Mesendoderm (in vitro differentiated cells): ENCODE measurements at regions not wholly inside any gene's neighbourhood (a gene's known extent, or its start where the extent isn't known, plus 50 kb on each side); places are given as distances from the start of the nearest gene placed in this dataset.

ENCODE experiments used
- DNase-seq: peaks from one replicate; pipeline ENCODE4 v3.0.0; 2013
- H2AK5ac ChIP-seq: 2 replicates; pipeline ENCODE4 v1.6.1; 2013; ENCODE audit warnings: low read length, inconsistent platforms
- H2BK120ac ChIP-seq: 2 replicates; pipeline ENCODE4 v1.6.1; 2013; ENCODE audit warnings: low read depth, mild to moderate bottlenecking, low read length, moderate library complexity, mixed read lengths
- H2BK15ac ChIP-seq: replicated peaks from 2 replicates; pipeline ENCODE4 v1.6.1; 2013; ENCODE audit warnings: low read depth, mild to moderate bottlenecking, moderate library complexity
- H2BK5ac ChIP-seq: 2 replicates; pipeline ENCODE4 v1.6.1; 2013; ENCODE audit warnings: low read length, inconsistent platforms
- H3K18ac ChIP-seq: 2 replicates; pipeline ENCODE4 v1.6.1; 2013; ENCODE audit warnings: mild to moderate bottlenecking, low read length, mixed read lengths
- H3K23ac ChIP-seq: one replicate; pipeline ENCODE4 v1.6.1; 2013; ENCODE audit warnings: low read length
- H3K27ac ChIP-seq: 2 replicates; pipeline ENCODE4 v1.5.1; 2013; ENCODE audit warnings: low read depth, mild to moderate bottlenecking, inconsistent platforms, low read length, moderate library complexity
- H3K27me3 ChIP-seq: 2 replicates; pipeline ENCODE4 v1.6.1; 2013; ENCODE audit warnings: low read length, control low read depth, mild to moderate bottlenecking, inconsistent platforms; ENCODE audit not compliant: insufficient read depth, poor library complexity
- H3K36me3 ChIP-seq: 2 replicates; pipeline ENCODE4 v1.6.1; 2013; ENCODE audit warnings: low read length, inconsistent platforms; ENCODE audit not compliant: control insufficient read depth, insufficient read depth
- H3K4ac ChIP-seq: one replicate; pipeline ENCODE4 v1.6.1; 2013; ENCODE audit warnings: low read depth, mild to moderate bottlenecking, low read length, moderate library complexity
- H3K4me1 ChIP-seq: 2 replicates; pipeline ENCODE4 v1.6.1; 2013; ENCODE audit warnings: low read depth, low read length, inconsistent platforms; ENCODE audit not compliant: control insufficient read depth
- H3K4me2 ChIP-seq: 2 replicates; pipeline ENCODE4 v1.6.1; 2013; ENCODE audit warnings: low read length
- H3K4me3 ChIP-seq: 2 replicates; pipeline ENCODE4 v1.5.1; 2013; ENCODE audit warnings: mild to moderate bottlenecking, low read length
- H3K56ac ChIP-seq: one replicate; pipeline ENCODE4 v1.6.1; 2013; ENCODE audit warnings: low read length
- H3K79me1 ChIP-seq: 2 replicates; pipeline ENCODE4 v1.6.1; 2013; ENCODE audit warnings: low read length, inconsistent platforms
- H3K79me2 ChIP-seq: 2 replicates; pipeline ENCODE4 v1.6.1; 2013; ENCODE audit warnings: mild to moderate bottlenecking, low read length; ENCODE audit not compliant: control insufficient read depth, insufficient read depth
- H3K9ac ChIP-seq: 2 replicates; pipeline ENCODE4 v1.6.1; 2013; ENCODE audit warnings: low read length, inconsistent platforms
- H4K5ac ChIP-seq: one replicate; pipeline ENCODE4 v1.6.1; 2013; ENCODE audit warnings: low read length
- H4K8ac ChIP-seq: one replicate; pipeline ENCODE4 v1.6.1; 2013; ENCODE audit warnings: low read depth, mild to moderate bottlenecking, control low read depth, low read length, moderate library complexity
- WGBS: extraction: QIAGEN DNeasy Blood & Tissue Kit; methylation state at CpG from one replicate; pipeline ENCODE4 v1.1.7; 2013; ENCODE audit warnings: low lambda C conversion rate, missing lambda C conversion rate; ENCODE audit not compliant: insufficient coverage; ENCODE audit errors: extremely low coverage; 5-methylcytosine and 5-hydroxymethylcytosine counted together

DNA sequence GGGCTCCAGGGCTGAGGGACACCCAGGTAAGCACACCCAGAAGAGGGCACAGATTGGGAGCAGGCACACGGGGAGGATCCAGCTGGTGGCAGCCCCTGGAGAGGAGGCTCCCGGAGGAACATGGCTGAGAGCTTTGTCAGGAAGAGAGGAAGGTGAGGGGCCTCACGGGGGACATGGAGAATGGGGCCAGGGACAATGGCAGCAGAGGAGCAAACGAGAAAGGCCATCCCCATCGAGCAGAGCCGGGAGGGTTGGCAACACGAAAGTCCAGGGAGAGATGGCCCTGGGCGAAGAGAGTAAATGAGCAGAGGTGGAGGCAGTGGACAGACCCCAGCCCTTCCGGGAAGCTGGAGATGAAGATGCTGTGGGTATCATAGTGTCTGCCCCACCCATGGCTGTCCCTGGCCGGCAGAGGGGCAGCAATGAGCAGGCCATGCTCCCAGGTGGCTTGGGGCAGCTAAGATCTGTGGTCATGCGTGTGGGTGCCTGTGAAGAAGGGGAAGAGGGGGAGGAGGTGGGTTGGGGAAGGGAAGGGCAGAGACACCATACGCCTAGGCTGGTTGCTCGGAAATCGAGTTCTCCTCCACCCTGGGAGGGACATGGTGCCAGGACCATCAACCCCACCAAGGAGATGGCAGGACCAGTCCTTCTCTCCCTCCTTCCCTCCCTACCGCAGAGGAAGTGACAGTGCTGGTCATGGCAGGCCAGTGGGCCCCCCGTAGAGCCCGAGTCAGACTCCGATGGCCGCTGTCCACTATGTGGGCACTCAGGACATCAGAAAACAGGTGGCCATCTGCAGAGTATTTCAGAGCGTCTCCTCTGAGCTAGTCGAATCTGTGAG, 191.7 kb downstream of the NDUFA10 start:
- Histone ChIP-seq H3K27ac (no peak overlapping the region), H4K8ac (no peak overlapping the region), H3K79me1 (no peaks in the 10 kb centered on the region), H3K18ac (no peak overlapping the region), H2BK5ac (no peak overlapping the region), H3K4me1 (no peaks in the 10 kb centered on the region), H3K9ac (no peak overlapping the region), H3K23ac (no peak overlapping the region), H3K4me2 (no peak overlapping the region), H3K36me3 (no peaks in the 10 kb centered on the region), H2AK5ac (no peak overlapping the region), H2BK120ac (no peak overlapping the region), H2BK15ac (no peak overlapping the region), H4K5ac (no peak overlapping the region), H3K79me2 (no peaks in the 10 kb centered on the region), H3K4ac (no peak overlapping the region), H3K56ac (no peak overlapping the region), H3K4me3 (no peak overlapping the region), H3K27me3 (no peaks in the 10 kb centered on the region)
- DNase-seq: no peak
- no CpG with 5 or more reads among the region's 21 CpGs for WGBS

DNA sequence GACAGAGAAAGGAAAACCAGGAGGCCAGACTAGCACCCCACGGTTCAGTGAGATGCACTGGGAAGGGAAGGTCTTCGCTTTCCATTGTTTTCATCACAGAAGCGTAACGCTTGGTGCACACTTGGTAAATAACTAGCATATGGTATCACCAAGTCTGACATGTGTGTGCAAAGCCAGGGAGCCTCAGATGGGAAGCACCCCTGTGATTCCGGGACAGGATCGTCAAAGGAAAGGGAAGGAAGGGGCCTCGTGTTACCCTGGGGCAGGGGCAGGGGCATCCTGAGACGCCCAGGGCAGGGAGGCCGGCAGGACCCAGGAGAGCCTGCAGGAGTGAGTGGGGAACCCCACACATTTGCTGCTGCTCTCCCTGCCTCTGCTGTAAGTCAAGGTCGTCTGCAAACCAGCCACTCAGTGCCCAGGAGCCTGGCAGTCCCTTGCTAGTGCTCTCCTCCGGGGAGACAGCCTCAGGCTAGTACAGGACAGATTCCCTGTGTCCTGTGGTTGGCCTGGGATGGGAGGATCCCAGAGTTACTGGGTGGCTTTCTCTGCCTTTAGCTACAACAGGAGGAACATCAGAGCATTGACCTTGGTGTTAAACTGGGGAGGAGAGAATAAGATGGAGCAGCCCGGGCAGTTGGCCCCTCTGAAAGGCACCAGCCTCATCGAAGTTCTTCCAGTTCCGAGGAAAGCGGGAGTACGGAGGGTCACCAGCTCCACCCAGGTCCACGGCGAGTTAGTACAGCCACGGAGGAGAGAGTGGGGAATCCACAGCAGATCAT, 192.5 kb downstream of the NDUFA10 start:
- Histone ChIP-seq H3K18ac (no peak overlapping the region), H3K36me3 (no peaks in the 10 kb centered on the region), H2BK15ac (no peak overlapping the region), H4K5ac (no peak overlapping the region), H3K9ac (no peak overlapping the region), H3K4ac (no peak overlapping the region), H3K79me2 (no peaks in the 10 kb centered on the region), H3K27me3 (no peaks in the 10 kb centered on the region), H3K23ac (no peak overlapping the region), H3K4me1 (no peaks in the 10 kb centered on the region), H3K27ac (no peak overlapping the region), H2AK5ac (no peak overlapping the region), H3K79me1 (no peaks in the 10 kb centered on the region), H2BK5ac (no peak overlapping the region), H4K8ac (no peak overlapping the region), H2BK120ac (no peak overlapping the region), H3K4me3 (no peak overlapping the region), H3K56ac (no peak overlapping the region), H3K4me2 (no peak overlapping the region)
- DNase-seq: no peak
- WGBS: no CpG with 5 or more reads among the region's 19 CpGs

DNA sequence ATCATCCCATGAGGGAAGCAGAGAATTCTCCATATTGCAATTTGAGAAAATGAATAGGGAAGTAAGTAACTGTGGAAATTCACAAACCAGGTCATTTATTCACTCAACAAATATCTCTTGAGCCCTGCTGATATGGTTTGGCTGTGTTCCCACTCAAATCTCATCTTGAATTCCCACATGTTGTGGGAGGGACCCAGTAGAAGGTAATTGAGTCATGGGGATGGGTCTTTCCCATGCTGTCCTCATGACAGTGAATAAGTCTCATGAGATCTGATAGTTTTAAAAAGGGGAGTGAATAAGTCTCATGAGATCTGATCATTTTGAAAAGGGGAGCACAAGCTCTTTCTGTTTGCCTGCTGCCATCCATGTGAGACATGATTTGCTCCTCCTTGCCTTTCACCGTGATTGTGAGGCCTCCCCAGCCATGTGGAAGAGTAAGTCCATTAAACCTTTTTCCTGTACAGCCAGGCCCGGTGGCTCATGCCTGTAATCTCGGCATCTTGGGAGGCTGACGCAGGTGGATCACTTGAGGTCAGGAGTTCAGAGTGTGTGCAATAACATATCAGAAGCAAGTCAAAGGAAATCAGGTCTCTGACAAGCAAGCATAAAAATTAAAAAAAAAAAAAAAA, 193.2 kb downstream of the NDUFA10 start:
- H4K5ac ChIP-seq: no peak overlapping the region
- no peak overlapping the region for H3K18ac ChIP-seq
- H3K27ac ChIP-seq: no peak overlapping the region
- no peaks in the 10 kb centered on the region for H3K27me3 ChIP-seq
- no peak overlapping the region for H3K56ac ChIP-seq
- no peak overlapping the region for H3K4ac ChIP-seq
- no peak overlapping the region for H3K23ac ChIP-seq
- H3K36me3 ChIP-seq: no peaks in the 10 kb centered on the region
- no peaks in the 10 kb centered on the region for H3K79me2 ChIP-seq
- no peak overlapping the region for H3K4me2 ChIP-seq
- H3K4me3 ChIP-seq: no peak overlapping the region
- H3K4me1 ChIP-seq: no peaks in the 10 kb centered on the region
- H4K8ac ChIP-seq: no peak overlapping the region
- no peaks in the 10 kb centered on the region for H3K79me1 ChIP-seq
- no peak overlapping the region for H2AK5ac ChIP-seq
- H2BK5ac ChIP-seq: no peak overlapping the region
- no peak overlapping the region for H2BK15ac ChIP-seq
- H3K9ac ChIP-seq: no peak overlapping the region
- no peak for DNase-seq
- H2BK120ac ChIP-seq: no peak overlapping the region
- WGBS: no CpG with 5 or more reads among the region's 4 CpGs

DNA sequence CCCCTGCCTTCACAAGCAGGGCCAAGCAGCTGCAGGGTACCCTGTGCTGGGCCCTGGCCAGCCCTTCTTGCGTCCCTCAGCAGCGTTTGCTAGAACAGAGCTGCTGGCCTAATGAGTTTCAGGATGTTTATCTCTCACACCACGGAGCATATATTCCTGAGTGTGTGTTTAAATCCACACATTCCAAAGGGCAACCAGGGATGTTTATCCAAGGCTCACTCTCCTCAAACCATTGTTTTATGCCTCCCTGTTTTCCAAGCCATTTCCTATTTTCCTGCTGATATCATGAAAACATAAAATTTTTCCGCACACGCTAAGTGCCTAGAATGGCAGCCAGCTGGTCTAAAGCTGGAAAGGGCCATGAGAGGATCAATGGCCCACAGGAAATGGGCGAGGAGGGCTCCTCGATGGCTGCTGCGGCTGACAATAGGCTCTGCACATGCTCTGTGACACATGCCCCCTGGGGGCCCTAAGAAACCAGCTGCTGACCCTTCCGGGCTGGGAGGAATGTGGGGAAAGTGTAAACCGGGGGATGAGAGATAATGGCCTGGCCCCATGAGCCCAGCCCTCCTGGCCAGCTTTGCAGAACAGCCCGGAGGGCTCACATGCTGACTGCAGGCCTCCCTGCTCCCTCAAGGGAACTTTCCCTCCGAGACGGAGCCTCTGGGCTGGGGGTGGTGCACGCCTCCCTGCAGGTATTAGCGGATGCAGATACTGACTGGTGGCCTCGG, 194.0 kb downstream of the NDUFA10 start:
- H2BK120ac ChIP-seq: no peak overlapping the region

DNA sequence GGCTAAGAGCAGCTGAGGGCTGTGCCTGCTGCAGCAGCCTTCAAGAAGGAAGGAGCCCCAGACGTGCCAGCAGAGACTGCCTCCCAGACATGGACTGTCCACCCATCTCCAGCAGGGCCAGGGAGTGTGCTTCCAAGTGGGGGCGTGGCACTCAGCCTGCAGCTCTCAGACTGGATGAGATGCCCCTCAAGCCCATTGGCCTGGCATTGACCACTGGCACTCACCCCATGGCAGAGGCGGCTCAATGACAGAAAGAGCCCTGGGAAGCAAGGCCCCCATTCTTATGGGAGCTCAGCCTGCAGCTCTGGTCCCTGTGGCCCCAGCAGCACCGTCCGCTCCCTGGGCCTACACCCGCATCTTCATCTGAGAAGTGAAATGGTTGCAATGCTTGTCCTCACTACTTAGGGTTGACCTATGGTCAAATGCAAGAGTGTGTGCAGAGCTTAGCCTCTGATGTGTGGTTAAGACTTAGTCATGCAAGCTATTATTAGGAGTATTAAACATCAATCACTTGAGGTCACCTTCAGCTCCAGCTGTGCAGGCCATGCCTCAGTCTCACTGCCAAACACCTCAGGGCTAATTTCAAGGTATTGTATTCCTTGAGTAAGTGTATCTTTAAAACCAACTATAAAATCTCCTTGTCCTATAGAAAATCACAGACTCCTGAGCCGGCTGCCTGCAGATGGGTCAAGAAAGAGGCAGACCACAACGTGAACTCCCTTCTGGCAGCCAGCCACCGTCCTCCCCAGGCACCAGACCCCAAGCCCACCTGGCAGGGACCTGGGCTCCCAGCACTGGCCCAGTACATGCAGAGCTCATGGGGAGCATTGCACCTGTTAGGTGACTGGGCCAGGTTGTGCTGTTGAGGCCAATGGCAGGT, 194.8 kb downstream of the NDUFA10 start:
- H4K8ac ChIP-seq: no peak overlapping the region
- no peak overlapping the region for H2BK15ac ChIP-seq
- H3K36me3 ChIP-seq: no peaks in the 10 kb centered on the region
- no peaks in the 10 kb centered on the region for H3K4me1 ChIP-seq
- DNase-seq: no peak
- no peak overlapping the region for H3K4me2 ChIP-seq
- no peaks in the 10 kb centered on the region for H3K79me2 ChIP-seq
- no peak overlapping the region for H4K5ac ChIP-seq
- no peaks in the 10 kb centered on the region for H3K79me1 ChIP-seq
- H3K4me3 ChIP-seq: no peak overlapping the region
- no CpG with 5 or more reads among the region's 9 CpGs for WGBS
- H2BK120ac ChIP-seq: no peak overlapping the region
- H3K27me3 ChIP-seq: no peaks in the 10 kb centered on the region
- no peak overlapping the region for H3K27ac ChIP-seq
- no peak overlapping the region for H3K9ac ChIP-seq
- H3K23ac ChIP-seq: no peak overlapping the region
- no peak overlapping the region for H2BK5ac ChIP-seq
- H3K18ac ChIP-seq: no peak overlapping the region
- no peak overlapping the region for H2AK5ac ChIP-seq
- H3K4ac ChIP-seq: no peak overlapping the region
- no peak overlapping the region for H3K56ac ChIP-seq

More for the DNA sequence above, 194.0 kb downstream of the NDUFA10 start:
- Histone ChIP-seq H2BK15ac (no peak overlapping the region), H3K4me1 (no peaks in the 10 kb centered on the region), H3K27me3 (no peaks in the 10 kb centered on the region), H3K4me2 (no peak overlapping the region), H3K4me3 (no peak overlapping the region), H3K9ac (no peak overlapping the region), H2AK5ac (no peak overlapping the region), H3K36me3 (no peaks in the 10 kb centered on the region), H3K27ac (no peak overlapping the region), H3K79me1 (no peaks in the 10 kb centered on the region), H3K56ac (no peak overlapping the region), H2BK5ac (no peak overlapping the region), H3K79me2 (no peaks in the 10 kb centered on the region), H4K8ac (no peak overlapping the region), H3K4ac (no peak overlapping the region), H4K5ac (no peak overlapping the region), H3K18ac (no peak overlapping the region), H3K23ac (no peak overlapping the region)
- WGBS: no CpG with 5 or more reads among the region's 16 CpGs
- peak; percentile 85 for DNase-seq
